Endothelial cell of umbilical vein (primary cell): ENCODE measurements at regions not wholly inside any gene's neighbourhood (a gene's known extent, or its start where the extent isn't known, plus 50 kb on each side); places are given as distances from the start of the nearest gene placed in this dataset.

Experiments
- BruUV-seq: library from RNA; stranded (reverse); fragments of 400-500 nt; replicated peaks from 2 replicates; lab custom pipeline; 2021; lab: Mats Ljungman, UMichigan
- CTCF ChIA-PET: fragments of 300-600, 350-600 bp; sonication (Branson Sonifier 250); formaldehyde crosslinking; loops from one replicate; lab custom pipeline; 2021; ENCODE audit warnings: antibody characterized with exemption, inconsistent platforms; lab: Charles Lee
- POLR2A ChIA-PET: fragments of 300-600, 350-600 bp; sonication (Branson Sonifier 250); formaldehyde crosslinking; loops from one replicate; lab custom pipeline; 2021; ENCODE audit warnings: antibody characterized with exemption, inconsistent platforms; lab: Charles Lee
- DNase-seq: peaks from one replicate; pipeline ENCODE4 v3.0.0-alpha.2; 2011; ENCODE audit warnings: low read depth, low spot score
- FAIRE-seq: peaks from 2 replicates; lab custom pipeline; 2011; peaks lifted over from hg19 to GRCh38; lab: Jason Lieb, UNC
- H2AFZ ChIP-seq: 2 replicates; pipeline ENCODE4 v1.6.0; 2012; ENCODE audit warnings: low read depth, low read length, control low read depth, inconsistent platforms
- H3K27ac ChIP-seq: 2 replicates; pipeline ENCODE4 v1.5.1; 2011; ENCODE audit warnings: low read depth, mild to moderate bottlenecking, control low read depth, low read length, moderate library complexity; ENCODE audit not compliant: insufficient read depth
- H3K27me3 ChIP-seq, 2 experiments: 2 replicates each; pipeline versions ENCODE4 v1.6.0 to v1.6.1; 2011; ENCODE audit warnings: low read length in 2 of 2, mixed read lengths in 1 of 2; ENCODE audit not compliant: control insufficient read depth in 2 of 2, insufficient read depth in 2 of 2
- H3K36me3 ChIP-seq, 2 experiments: 2 replicates in 1 of 2; 3 replicates in 1 of 2; pipeline ENCODE4 v1.5.1; 2011; ENCODE audit warnings: low read length in 2 of 2, mild to moderate bottlenecking in 1 of 2, moderate library complexity in 1 of 2; ENCODE audit not compliant: control insufficient read depth in 2 of 2, insufficient read depth in 2 of 2; ENCODE audit errors: extremely low read depth in 1 of 2
- H3K4me1 ChIP-seq: 3 replicates; pipeline ENCODE4 v1.5.1; 2011; ENCODE audit warnings: mild to moderate bottlenecking, low read length; ENCODE audit not compliant: control insufficient read depth, insufficient read depth; ENCODE audit errors: extremely low read depth
- H3K4me2 ChIP-seq: 2 replicates; pipeline ENCODE4 v1.6.1; 2011; ENCODE audit warnings: low read length, control low read depth, mixed read lengths; ENCODE audit not compliant: insufficient read depth
- H3K4me3 ChIP-seq, 3 experiments: fragments of 200-600 bp in 1 of 3; sonication (generic), shearing (Covaris generic) in 1 of 3; replicated peaks in 1 of 3; 2 replicates each; pipeline ENCODE4 v1.5.1; 2011 to 2016; ENCODE audit warnings: control low read depth in 3 of 3, low read length in 3 of 3, mild to moderate bottlenecking in 2 of 3, inconsistent platforms in 1 of 3, low read depth in 1 of 3, moderate library complexity in 1 of 3; ENCODE audit not compliant: insufficient read depth in 1 of 3
- H3K79me2 ChIP-seq: 2 replicates; pipeline ENCODE4 v1.6.0; 2012; ENCODE audit warnings: low read length, inconsistent platforms; ENCODE audit not compliant: control insufficient read depth, insufficient read depth
- H3K9ac ChIP-seq: replicated peaks from 2 replicates; pipeline ENCODE3; 2011; ENCODE audit warnings: low read length, control low read depth; ENCODE audit not compliant: insufficient read depth; ENCODE audit errors: extremely low read depth
- H3K9me1 ChIP-seq: replicated peaks from 3 replicates; pipeline ENCODE4 v1.6.0; 2011; ENCODE audit warnings: mild to moderate bottlenecking, low read length; ENCODE audit not compliant: control insufficient read depth, insufficient read depth; ENCODE audit errors: extremely low read depth
- H3K9me3 ChIP-seq: replicated peaks from 2 replicates; pipeline ENCODE4 v1.5.1; 2012; ENCODE audit warnings: low read length, inconsistent platforms; ENCODE audit not compliant: control insufficient read depth, insufficient read depth
- H4K20me1 ChIP-seq: replicated peaks from 2 replicates; pipeline ENCODE3; 2011; ENCODE audit warnings: mild to moderate bottlenecking, low read length; ENCODE audit not compliant: control insufficient read depth, insufficient read depth; ENCODE audit errors: extremely low read depth
- EZH2 ChIP-seq: IDR thresholded peaks from 2 replicates; pipeline ENCODE4 v1.6.1; 2012; ENCODE audit warnings: borderline replicate concordance, low read depth, mild to moderate bottlenecking, moderate library complexity, low read length, inconsistent platforms; ENCODE audit not compliant: severe bottlenecking
- GATA2 ChIP-seq: IDR thresholded peaks from 2 replicates; pipeline ENCODE4 v1.7.0; 2011; ENCODE audit warnings: low read depth, mild to moderate bottlenecking, moderate library complexity, mixed read lengths, low read length; ENCODE audit not compliant: insufficient read length, insufficient read depth
- JUN ChIP-seq: IDR thresholded peaks from 2 replicates; pipeline ENCODE4 v1.6.1; 2011; ENCODE audit warnings: borderline replicate concordance, low read depth; ENCODE audit not compliant: insufficient read length, insufficient read depth
- MYC ChIP-seq: IDR thresholded peaks from one replicate; pipeline ENCODE4 v1.6.1; 2011; ENCODE audit warnings: mild to moderate bottlenecking, low read depth, low read length
- POLR2A ChIP-seq: IDR thresholded peaks from 2 replicates; pipeline ENCODE4 v1.6.1; 2012; ENCODE audit warnings: low read depth, mild to moderate bottlenecking, control low read depth, low read length
- POLR2AphosphoS5 ChIP-seq: IDR thresholded peaks from 2 replicates; pipeline ENCODE4 v1.6.1; 2012; ENCODE audit warnings: low read depth, mild to moderate bottlenecking, control low read depth, low read length, moderate library complexity; ENCODE audit not compliant: insufficient read depth
- dilution Hi-C: fragments of 300-500 bp; cut with MboI; formaldehyde crosslinking; loops from one replicate; pipeline ENCODE4 v1.15.0; 2019; ENCODE audit warnings: low sequenced_read_pairs; ENCODE audit not compliant: extremely low pct_ligation_motif_present
- intact Hi-C: fragments of 100-400 bp; cut with micrococcal nuclease; formaldehyde crosslinking; loops from one replicate; pipeline ENCODE4 v1.10.0; 2022
- TF ChIP-seq, protein P1 (sequence below), 2 donors: IDR thresholded peaks; 1 replicate in 1 of 2; 2 replicates in 1 of 2; pipeline ENCODE4 v1.5.1; 2011; ENCODE audit warnings: low read length in 2 of 2, mild to moderate bottlenecking in 2 of 2, moderate library complexity in 2 of 2, control low read depth in 1 of 2, inconsistent platforms in 1 of 2, low read depth in 1 of 2; ENCODE audit not compliant: insufficient read depth in 1 of 2; ENCODE audit errors: extremely low read depth in 1 of 2
- TF ChIP-seq, protein P2 (sequence below): IDR thresholded peaks from 2 replicates; pipeline ENCODE4 v1.6.1; 2011; ENCODE audit not compliant: insufficient read depth, insufficient read length

DNA sequence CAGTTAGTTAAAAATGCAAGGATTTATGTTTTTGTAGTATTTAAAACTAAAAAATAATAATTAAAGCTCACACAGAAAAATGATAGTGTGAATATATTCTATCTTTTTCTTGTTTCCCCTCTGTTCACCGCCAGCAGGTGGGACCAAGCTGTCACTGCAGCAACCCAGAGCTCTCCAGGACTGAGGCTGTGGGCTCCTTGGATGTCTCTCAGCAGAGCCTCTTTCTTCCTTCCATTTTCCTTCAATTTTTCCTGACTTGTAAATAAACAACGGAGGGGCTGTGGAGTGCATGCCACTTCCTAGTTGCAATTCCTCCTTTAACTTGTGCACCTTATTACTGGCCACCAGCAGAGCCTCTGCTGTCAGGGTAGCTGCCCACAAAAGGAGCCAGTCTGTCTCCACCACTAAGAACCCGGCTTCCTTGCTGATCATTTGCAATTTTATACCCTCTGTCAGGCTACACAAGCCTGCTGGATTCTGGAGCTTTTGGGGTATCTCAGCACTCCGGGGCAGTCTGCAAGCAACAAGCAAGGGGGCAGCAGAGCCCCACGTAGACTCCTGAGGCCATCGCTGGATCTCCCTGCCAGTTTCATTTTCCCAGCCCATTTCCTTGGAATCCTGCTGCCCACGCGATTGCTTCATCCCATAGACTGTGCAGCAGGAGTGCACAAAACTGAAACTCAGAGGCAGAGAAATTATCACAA lies 1467.4 kb downstream of the C4orf33 start:
- peak; percentile 49 for FAIRE-seq
- Histone ChIP-seq H3K79me2 (no peaks in the 10 kb centered on the region), H3K36me3 (no peaks in the 10 kb centered on the region), H3K4me2 (peak overlapping the region; percentile 84), H3K9ac (no peak overlapping the region), H3K9me1 (no peaks in the 10 kb centered on the region), H3K9me3 (no peaks in the 10 kb centered on the region), H2AFZ (peak overlapping the region; percentile 94), H3K4me1 (peaks cover 2% of the 10 kb centered on the region), H4K20me1 (no peaks in the 10 kb centered on the region), H3K27ac (no peak overlapping the region), H3K4me3 (peak overlapping the region; percentile 25 to 69 (median 28)), H3K27me3 (no peaks in the 10 kb centered on the region)
- no TSS peak for BruUV-seq
- TF ChIP-seq, protein P1, sequence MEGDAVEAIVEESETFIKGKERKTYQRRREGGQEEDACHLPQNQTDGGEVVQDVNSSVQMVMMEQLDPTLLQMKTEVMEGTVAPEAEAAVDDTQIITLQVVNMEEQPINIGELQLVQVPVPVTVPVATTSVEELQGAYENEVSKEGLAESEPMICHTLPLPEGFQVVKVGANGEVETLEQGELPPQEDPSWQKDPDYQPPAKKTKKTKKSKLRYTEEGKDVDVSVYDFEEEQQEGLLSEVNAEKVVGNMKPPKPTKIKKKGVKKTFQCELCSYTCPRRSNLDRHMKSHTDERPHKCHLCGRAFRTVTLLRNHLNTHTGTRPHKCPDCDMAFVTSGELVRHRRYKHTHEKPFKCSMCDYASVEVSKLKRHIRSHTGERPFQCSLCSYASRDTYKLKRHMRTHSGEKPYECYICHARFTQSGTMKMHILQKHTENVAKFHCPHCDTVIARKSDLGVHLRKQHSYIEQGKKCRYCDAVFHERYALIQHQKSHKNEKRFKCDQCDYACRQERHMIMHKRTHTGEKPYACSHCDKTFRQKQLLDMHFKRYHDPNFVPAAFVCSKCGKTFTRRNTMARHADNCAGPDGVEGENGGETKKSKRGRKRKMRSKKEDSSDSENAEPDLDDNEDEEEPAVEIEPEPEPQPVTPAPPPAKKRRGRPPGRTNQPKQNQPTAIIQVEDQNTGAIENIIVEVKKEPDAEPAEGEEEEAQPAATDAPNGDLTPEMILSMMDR (IDR thresholded peaks at IDR 0.05; ENCODE audit: extremely low read depth in 1 of 2, insufficient read depth in 1 of 2, low read depth in 1 of 2, low read length in 2 of 2) = peak; percentile 53 to 80
- TF ChIP-seq JUN = no peak
- ChIA-PET CTCF (interaction anchor here (0.6 to 2.3 kb wide), 12 partner anchors 9 to 1201 kb away, joined by 3 to 33 read pairs (median 4); no protein-coding TSS in a partner anchor), POLR2A (no interaction called here)
- DNase-seq = peak; percentile 73
- dilution Hi-C loops (no loop called here), intact Hi-C loops (loop anchor here (5.0 to 10.0 kb wide), 3 partner anchors 206 to 1201 kb away; no protein-coding TSS in a partner anchor)

DNA sequence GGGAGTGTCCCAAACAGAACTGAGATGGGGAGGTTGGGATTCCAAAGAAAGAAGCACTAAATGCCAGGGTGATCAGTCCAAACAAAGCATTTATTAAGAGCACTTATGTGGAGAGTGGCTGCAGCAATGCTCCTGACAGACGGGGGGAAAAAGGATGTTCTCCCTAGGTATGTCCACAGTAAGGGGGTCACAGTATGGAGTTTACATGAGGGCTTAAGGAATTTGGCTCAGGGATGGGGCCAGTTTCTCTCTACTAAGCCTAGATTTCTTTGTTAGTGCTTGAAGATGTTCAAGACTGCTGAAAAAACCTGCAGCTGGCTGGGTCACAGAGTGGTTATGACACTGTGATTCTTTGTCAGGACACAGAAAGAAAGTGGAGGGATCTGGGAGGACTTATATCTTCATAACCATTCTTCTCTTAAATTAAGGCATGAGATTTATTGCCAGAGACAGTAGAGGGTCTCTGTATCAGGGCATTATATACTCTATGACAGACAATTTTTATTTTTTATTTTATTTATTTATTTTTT lies 1468.0 kb downstream of the C4orf33 start:
- peak overlapping the region; percentile 25 to 69 (median 28) for H3K4me3 ChIP-seq
- dilution Hi-C loops = no loop called here

More for the DNA sequence above, 1468.0 kb downstream of the C4orf33 start:
- BruUV-seq = no TSS peak
- TF ChIP-seq, protein P1 (IDR thresholded peaks at IDR 0.05; ENCODE audit: extremely low read depth in 1 of 2, insufficient read depth in 1 of 2, low read depth in 1 of 2, low read length in 2 of 2) = no peak
- TF ChIP-seq JUN = no peak
- TF ChIP-seq, protein P2, sequence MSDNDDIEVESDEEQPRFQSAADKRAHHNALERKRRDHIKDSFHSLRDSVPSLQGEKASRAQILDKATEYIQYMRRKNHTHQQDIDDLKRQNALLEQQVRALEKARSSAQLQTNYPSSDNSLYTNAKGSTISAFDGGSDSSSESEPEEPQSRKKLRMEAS = no peak
- no peak for TF ChIP-seq POLR2AphosphoS5
- TF ChIP-seq POLR2A = no peak
- no peak for TF ChIP-seq GATA2
- no peak for TF ChIP-seq EZH2
- TF ChIP-seq MYC = no peak
- Histone ChIP-seq H3K79me2 (no peaks in the 10 kb centered on the region), H3K27me3 (no peaks in the 10 kb centered on the region), H3K4me2 (peak overlapping the region; percentile 84), H3K27ac (no peak overlapping the region), H3K9ac (no peak overlapping the region), H4K20me1 (no peaks in the 10 kb centered on the region), H3K9me3 (no peaks in the 10 kb centered on the region), H2AFZ (peak overlapping the region; percentile 94), H3K4me1 (peaks cover 2% of the 10 kb centered on the region), H3K9me1 (no peaks in the 10 kb centered on the region), H3K36me3 (no peaks in the 10 kb centered on the region)
- FAIRE-seq (no peak), DNase-seq (no peak)
- CTCF ChIA-PET = interaction anchor here (0.9 to 2.3 kb wide), 8 partner anchors 10 to 1201 kb away, joined by 3 to 33 read pairs (median 4); no protein-coding TSS in a partner anchor
- POLR2A ChIA-PET = no interaction called here
- intact Hi-C loops = loop anchor here (5.0 to 10.0 kb wide), 3 partner anchors 207 to 1202 kb away; no protein-coding TSS in a partner anchor
